Stimulated activated CD4-positive, alpha-beta T cell treated with anti-CD3 and anti-CD28 coated beads, Interleukin-1b, Interleukin-23, amount 100 ng/mL, for 24 hours (primary cell): ENCODE measurements at regions not wholly inside any gene's neighbourhood (a gene's known extent, or its start where the extent isn't known, plus 50 kb on each side); places are given as distances from the start of the nearest gene placed in this dataset.
A peak's percentile ranks its signal among the peaks of the same experiment; 100 is the strongest.

ENCODE experiments used
- DNase-seq, 4 experiments: peaks; one replicate each; pipeline ENCODE4 v3.0.0-alpha.2; 2020; ENCODE audit warnings: low read depth in 4 of 4, low spot score in 1 of 4

DNA sequence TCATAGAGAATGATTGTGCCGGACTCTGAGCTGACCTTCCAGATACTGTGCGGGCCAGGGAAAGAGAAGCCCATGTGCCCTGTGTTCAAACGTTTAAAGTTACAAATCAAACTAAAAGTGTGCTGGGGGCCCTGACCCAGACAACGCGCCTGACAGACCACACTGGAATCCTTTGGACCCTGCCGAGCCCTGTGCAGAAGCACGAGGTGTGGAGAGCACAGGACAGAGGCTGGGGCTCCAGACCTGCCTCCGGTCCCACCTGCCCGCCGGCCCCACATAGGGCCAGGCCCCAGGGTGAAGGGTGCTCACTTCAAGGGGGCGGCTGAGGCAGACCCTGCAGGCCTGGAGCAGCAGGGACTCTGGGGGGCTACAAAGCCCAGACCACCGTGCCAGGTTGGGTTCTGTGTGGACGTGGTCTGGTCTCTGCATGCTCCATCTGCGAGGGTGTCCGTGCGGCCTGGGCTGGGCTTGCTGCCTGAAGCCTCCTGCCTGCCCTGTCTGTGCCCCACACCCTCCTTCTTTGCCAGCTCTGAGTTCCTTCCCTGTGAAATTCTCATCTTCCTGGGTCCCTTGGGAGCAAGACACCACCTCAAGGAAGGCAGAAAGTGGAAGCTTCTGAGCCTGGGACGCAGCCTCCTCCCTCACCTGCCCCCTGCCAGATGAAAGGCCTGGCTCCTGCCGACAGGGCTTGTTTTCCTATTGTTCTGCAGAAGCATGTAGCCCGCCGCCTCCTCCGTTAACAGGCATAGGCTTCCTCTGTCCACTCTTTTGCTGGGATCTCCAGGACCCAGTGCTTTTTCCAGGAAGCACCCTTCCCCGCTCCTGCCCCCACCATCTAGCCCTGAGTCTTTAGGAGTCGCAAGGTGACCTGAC, 186.2 kb downstream of the ERMARD start:
- DNase-seq: no peak

DNA sequence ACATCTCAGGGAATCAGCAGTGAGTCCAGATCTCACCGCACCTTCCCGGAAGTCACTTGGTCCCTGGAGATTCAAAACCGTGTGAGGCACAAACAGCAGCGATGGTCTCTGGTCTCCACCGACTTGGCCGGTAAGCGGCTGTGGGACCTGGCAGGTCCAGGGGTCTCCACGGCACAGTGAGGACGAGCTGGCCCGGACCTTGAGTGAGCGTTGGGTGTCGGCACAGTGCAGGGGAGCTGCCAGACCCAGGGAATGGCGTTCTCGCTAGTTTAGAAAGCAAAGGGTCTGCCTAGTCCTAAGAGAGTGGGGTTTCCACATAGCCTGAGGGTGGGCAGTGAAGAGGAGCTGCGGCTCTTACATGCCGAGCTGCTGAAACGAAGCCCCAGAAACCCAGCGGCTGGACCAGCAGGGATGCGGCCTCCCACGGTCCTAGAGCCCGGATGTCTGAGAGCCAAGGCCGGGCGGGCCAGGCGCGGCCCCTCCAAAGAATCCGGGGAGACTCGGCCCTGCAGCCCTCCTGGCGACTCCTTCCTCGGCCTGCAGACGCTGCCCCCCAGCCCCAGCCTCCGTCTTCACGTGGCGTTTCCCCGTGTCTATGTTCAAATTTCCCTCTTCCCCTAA, 185.0 kb downstream of the ERMARD start:
- no peak for DNase-seq

DNA sequence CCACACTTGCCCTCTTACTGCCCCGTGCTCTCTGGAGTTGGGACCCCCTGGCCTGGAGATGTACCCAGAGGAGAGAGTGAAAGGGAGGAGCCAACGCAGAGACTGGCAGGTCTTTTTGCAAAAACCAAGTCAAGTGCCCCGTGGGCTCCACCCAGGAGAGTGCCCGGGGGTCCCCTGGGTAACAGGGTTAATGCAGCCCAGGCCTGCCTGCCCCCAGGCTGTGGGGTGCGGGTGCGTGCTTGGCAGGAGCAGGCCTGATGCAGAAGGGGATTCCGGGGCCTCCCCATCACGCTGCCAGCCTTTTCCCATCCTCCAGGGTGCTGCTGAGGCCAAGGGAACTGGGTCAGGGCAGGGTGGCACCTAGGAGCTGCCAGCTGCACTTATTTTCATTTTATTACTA, 184.4 kb downstream of the ERMARD start:
- no peak for DNase-seq

DNA sequence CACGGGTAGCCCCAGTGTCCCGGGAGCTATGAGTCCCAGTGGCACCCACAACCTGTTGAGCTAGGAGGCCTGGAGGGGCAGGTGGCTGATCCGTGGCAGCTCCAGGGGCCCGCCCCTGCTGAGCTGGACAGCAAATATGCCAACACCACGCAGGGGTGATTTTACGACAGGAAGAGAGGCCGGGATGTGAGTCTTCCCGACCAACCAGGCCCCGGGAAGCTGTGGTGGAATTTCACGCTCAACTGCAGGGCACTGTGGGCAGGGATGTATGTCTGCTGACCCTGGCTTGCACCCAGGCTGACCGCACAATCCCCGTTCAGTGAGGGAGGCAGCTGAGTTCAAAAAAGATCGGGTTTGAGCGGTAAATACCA, 183.9 kb downstream of the ERMARD start:
- no peak for DNase-seq

DNA sequence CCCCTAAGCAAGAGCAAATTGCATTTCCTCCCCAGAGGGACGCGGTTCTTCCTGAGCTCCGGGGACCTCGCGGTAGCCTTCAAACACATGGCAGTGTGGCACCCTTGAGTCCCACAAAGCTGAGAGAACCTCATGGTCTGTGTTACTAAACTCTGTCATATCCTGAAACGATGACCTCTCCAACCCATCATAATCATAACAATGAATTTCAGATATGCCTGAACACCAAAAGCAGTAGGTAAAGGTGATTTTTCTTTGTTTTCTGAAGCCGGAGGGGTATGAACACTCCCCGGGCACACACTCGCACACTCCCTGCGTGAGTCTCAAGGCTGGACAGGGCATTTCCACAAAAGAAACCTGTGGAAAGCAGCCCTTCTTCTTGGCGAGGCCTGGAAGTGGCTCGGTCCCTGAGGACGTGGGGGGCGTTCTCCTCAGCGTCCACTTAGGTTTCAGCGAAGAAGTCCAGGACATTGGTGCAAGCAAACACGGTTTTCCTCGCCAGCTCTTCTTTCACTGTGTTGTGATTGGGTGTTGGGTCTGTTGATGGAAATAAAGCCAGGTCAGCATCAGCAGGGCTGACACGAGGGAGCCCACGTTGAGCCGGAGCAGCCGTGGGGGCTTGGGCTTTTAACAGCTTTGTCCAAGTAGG, 183.4 kb downstream of the ERMARD start:
- DNase-seq: no peak

- no peak for DNase-seq
Observed at GRCh38 chr6:169933839-169934698, 182.6 kb downstream of the ERMARD start.

DNA sequence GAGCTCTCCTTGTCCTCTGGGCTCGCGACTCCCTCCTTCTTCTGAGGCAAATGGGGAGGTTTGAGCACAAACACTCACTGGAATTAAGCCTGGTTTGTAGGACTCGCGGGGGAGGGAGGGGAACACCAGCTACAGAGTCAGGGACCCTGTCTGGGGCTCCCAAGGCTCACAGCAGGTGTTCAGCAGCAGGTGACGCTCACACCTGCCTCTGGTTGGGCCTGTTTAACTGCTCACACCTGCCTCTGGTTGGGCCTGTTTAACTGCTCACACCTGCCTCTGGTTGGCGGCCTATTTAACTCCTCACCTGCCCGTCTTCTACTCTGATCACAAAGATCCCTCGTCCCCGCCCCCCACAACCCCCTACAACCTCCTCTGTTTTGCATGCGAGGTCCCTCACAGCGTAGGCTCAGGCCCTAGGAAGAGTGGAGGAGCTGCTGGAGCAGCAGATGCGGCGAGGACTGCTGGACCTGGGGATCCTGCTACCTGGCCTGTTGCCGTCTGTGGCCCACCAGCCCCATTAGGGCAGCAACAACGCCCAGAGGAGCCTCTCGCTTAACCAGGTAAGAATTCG, 181.9 kb downstream of the ERMARD start:
- no peak for DNase-seq

DNA sequence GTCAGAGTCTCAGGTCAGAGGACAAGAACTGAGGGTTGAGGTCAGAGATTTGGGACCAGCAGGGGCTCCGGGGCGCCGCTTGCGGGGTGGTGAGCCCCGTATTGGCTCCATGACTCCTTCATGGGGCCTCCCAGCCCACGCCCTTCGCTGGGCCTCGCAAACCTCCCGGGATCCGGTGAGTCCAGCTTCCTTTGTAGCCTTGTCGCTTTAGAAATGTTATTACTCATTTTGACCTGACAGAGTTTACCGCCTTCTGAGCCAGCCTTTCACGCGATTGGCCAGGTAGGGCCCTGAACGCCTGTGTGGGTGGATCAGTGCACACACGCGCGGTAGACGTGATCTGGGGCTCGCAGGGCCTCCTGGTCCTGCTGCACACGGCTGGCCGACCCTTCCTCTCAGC, 181.1 kb downstream of the ERMARD start:
- DNase-seq: no peak

GRCh38 chr6:169931261-169931660, 179.8 kb downstream of the ERMARD start:
- DNase-seq: no peak

GRCh38 chr6:169930799-169931198, 179.4 kb downstream of the ERMARD start:
- DNase-seq: no peak

- DNase-seq: no peak
Observed at GRCh38 chr6:169927711-169928110, 176.3 kb downstream of the ERMARD start.

GRCh38 chr6:169926617-169927417, 175.4 kb downstream of the ERMARD start:
- no peak for DNase-seq

- no peak for DNase-seq
Observed at GRCh38 chr6:169923468-169924464, 172.3 kb downstream of the ERMARD start.

GRCh38 chr6:169921853-169922824, 170.7 kb downstream of the ERMARD start:
- DNase-seq: peak in 1 of 4 experiments; percentile 30

DNA sequence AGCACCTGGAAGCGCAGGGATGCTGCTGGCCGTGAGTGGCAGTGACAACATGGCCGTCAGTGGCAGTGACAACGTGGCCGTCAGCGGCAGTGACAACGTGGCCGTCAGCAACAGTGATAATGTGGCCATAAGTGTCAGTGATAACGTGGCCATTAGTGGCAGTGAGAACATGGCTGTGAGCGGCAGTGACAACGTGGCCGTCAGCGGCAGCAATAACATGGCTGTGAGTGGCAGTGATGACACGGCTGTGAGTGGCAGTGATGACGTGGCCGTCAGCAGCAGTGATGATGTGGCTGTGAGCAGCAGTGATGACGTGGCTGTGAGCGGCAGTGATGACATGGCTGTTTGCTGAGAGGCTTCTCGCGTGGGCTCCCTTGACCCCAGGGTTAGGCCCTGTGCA, 169.8 kb downstream of the ERMARD start:
- DNase-seq: no peak

- DNase-seq: no peak
Observed at GRCh38 chr6:169920359-169921020, 169.1 kb downstream of the ERMARD start.

GRCh38 chr6:169918954-169919549, 167.6 kb downstream of the ERMARD start:
- no peak for DNase-seq
